ENCODE measurements at regions not wholly inside any gene's neighbourhood (a gene's known extent, or its start where the extent isn't known, plus 50 kb on each side); places are given as distances from the start of the nearest gene placed in this dataset.

DNA sequence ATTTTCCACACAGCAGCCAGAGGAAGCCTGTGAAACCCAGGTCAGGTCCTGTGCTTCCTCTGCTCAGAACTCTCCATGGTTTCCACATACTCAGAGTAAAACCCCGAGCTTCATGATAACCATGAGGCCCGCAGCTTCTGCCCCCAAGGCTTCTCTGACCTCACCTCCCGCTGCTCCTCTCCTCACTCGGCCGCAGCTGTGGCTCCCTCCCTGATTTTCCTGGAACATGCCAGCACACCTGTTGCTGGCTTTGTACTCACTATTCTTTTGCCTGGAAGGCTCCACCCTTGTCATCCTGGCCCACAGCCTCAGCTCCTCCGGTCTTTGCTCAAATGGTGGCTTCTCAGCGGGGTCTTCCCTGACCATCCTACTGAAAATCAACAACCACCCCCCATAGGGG lies 341.7 kb downstream of the PREX1 start:
- SMC1A ChIA-PET (ENCODE audit: uncharacterized antibody, unreplicated experiment) = interaction anchor here (0.7 to 1.3 kb wide), 2 partner anchors 134 to 155 kb away, joined by 3 to 5 read pairs; no protein-coding TSS in a partner anchor
- H3K79me2 ChIP-seq (ENCODE audit: control insufficient read depth, insufficient read depth, low read length) = no peaks in the 10 kb centered on the region
- BruUV-seq (replicated peaks) = no TSS peak

More for the DNA sequence above, 341.7 kb downstream of the PREX1 start:
- Histone ChIP-seq H3K27me3 (replicated peaks in 1 of 2; ENCODE audit: control insufficient read depth in 2 of 2, insufficient read depth in 2 of 2, low read length in 1 of 2) (no peaks in the 10 kb centered on the region), H4K20me1 (ENCODE audit: control insufficient read depth, insufficient read depth) (no peaks in the 10 kb centered on the region), H3K4me3 (no peak overlapping the region), H3K9ac (ENCODE audit: control insufficient read depth, insufficient read depth, low read length) (no peak overlapping the region), H3K27ac (ENCODE audit: control insufficient read depth, insufficient read depth) (no peak overlapping the region), H3K4me2 (ENCODE audit: control insufficient read depth, insufficient read depth) (no peak overlapping the region), H3K4me1 (ENCODE audit: control insufficient read depth, insufficient read depth, low read length) (peaks cover 17% of the 10 kb centered on the region), H3K36me3 (ENCODE audit: control insufficient read depth in 2 of 2, insufficient read depth in 2 of 2, low read length in 1 of 2) (no peaks in the 10 kb centered on the region), H3K9me3 (replicated peaks; ENCODE audit: control insufficient read depth, insufficient read depth, low read length) (no peaks in the 10 kb centered on the region), H2AFZ (ENCODE audit: control insufficient read depth, low read depth, low read length) (no peak overlapping the region)
- intact Hi-C loops (cut with micrococcal nuclease; ENCODE audit: unreplicated experiment) = loop anchor here (10.0 kb wide), 1 partner anchor 121 kb away; no protein-coding TSS in a partner anchor
- in situ Hi-C loops (cut with MboI) = no loop called here
- ChIA-PET RAD21 (ENCODE audit: unreplicated experiment) (interaction anchor here (1.3 kb wide), 1 partner anchor 134 kb away, joined by 3 read pairs; no protein-coding TSS in a partner anchor), CTCF (interaction anchor here (0.9 to 1.1 kb wide), 3 partner anchors 10 to 134 kb away, joined by 3 to 6 read pairs (median 3); no protein-coding TSS in a partner anchor), POLR2A (no interaction called here)
- no peak for ATAC-seq
- WGBS (ENCODE audit: insufficient coverage, insufficient replicate concordance, low lambda C conversion rate, missing lambda C conversion rate) = 60% methylated on average over 7 of the region's 7 CpGs
- FAIRE-seq = no peak
- TF ChIP-seq, protein P1, sequence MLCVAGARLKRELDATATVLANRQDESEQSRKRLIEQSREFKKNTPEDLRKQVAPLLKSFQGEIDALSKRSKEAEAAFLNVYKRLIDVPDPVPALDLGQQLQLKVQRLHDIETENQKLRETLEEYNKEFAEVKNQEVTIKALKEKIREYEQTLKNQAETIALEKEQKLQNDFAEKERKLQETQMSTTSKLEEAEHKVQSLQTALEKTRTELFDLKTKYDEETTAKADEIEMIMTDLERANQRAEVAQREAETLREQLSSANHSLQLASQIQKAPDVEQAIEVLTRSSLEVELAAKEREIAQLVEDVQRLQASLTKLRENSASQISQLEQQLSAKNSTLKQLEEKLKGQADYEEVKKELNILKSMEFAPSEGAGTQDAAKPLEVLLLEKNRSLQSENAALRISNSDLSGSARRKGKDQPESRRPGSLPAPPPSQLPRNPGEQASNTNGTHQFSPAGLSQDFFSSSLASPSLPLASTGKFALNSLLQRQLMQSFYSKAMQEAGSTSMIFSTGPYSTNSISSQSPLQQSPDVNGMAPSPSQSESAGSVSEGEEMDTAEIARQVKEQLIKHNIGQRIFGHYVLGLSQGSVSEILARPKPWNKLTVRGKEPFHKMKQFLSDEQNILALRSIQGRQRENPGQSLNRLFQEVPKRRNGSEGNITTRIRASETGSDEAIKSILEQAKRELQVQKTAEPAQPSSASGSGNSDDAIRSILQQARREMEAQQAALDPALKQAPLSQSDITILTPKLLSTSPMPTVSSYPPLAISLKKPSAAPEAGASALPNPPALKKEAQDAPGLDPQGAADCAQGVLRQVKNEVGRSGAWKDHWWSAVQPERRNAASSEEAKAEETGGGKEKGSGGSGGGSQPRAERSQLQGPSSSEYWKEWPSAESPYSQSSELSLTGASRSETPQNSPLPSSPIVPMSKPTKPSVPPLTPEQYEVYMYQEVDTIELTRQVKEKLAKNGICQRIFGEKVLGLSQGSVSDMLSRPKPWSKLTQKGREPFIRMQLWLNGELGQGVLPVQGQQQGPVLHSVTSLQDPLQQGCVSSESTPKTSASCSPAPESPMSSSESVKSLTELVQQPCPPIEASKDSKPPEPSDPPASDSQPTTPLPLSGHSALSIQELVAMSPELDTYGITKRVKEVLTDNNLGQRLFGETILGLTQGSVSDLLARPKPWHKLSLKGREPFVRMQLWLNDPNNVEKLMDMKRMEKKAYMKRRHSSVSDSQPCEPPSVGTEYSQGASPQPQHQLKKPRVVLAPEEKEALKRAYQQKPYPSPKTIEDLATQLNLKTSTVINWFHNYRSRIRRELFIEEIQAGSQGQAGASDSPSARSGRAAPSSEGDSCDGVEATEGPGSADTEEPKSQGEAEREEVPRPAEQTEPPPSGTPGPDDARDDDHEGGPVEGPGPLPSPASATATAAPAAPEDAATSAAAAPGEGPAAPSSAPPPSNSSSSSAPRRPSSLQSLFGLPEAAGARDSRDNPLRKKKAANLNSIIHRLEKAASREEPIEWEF (IDR thresholded peaks at IDR 0.05; ENCODE audit: insufficient replicate concordance, low read depth, low read length) = no peak
- TF ChIP-seq SP1 (IDR thresholded peaks at IDR 0.05; ENCODE audit: low read depth, low read length) = no peak
- TF ChIP-seq KAT2A (conservative IDR thresholded peaks at IDR 0.05; ENCODE audit: control insufficient read depth, low read depth, low read length) = no peak
- no peak for TF ChIP-seq CREB1 (IDR thresholded peaks at IDR 0.05; ENCODE audit: low read depth)
- no peak for TF ChIP-seq PAX8 (IDR thresholded peaks at IDR 0.05)
- no peak for TF ChIP-seq SPI1 (IDR thresholded peaks at IDR 0.05; ENCODE audit: borderline replicate concordance, insufficient read depth, low read depth, low read length)
- TF ChIP-seq RB1 (IDR thresholded peaks at IDR 0.05; ENCODE audit: borderline replicate concordance) = no peak
- DNase-seq (ENCODE audit: low read depth, low spot score) = no peak
